Loucy (cell line): ENCODE measurements at regions not wholly inside any gene's neighbourhood (a gene's known extent, or its start where the extent isn't known, plus 50 kb on each side); places are given as distances from the start of the nearest gene placed in this dataset.

Experiments used
- H2AFZ ChIP-seq: fragments of 200-600 bp; sonication (generic); 2 replicates; pipeline ENCODE4 v1.6.0; 2016; ENCODE audit warnings: antibody characterized with exemption, mild to moderate bottlenecking, low read length, moderate library complexity
- H3F3A ChIP-seq: fragments of 200-600 bp; 2 replicates; pipeline ENCODE4 v1.6.0; 2016; ENCODE audit warnings: antibody characterized with exemption, low read depth, mild to moderate bottlenecking
- H3K27me3 ChIP-seq: fragments of 200-600 bp; sonication (generic); 2 replicates; pipeline ENCODE4 v1.6.1; 2014; ENCODE audit warnings: low read length, mild to moderate bottlenecking; ENCODE audit not compliant: insufficient read depth, poor library complexity, severe bottlenecking
- H3K36me3 ChIP-seq: fragments of 200-600 bp; sonication (generic); 2 replicates; pipeline ENCODE4 v1.6.1; 2016; ENCODE audit warnings: low read length; ENCODE audit not compliant: insufficient read depth
- H3K4me1 ChIP-seq: fragments of 200-600 bp; sonication (generic); 2 replicates; pipeline ENCODE4 v1.5.1; 2014; ENCODE audit warnings: low read length, mild to moderate bottlenecking; ENCODE audit not compliant: insufficient read depth, poor library complexity, severe bottlenecking
- H3K4me2 ChIP-seq: fragments of 200-600 bp; sonication (generic); 2 replicates; pipeline ENCODE4 v1.6.0; 2014; ENCODE audit warnings: antibody characterized with exemption, low read length, low read depth, mild to moderate bottlenecking; ENCODE audit not compliant: poor library complexity, severe bottlenecking
- H3K4me3 ChIP-seq: fragments of 200-600 bp; sonication (generic); 2 replicates; pipeline ENCODE4 v1.5.1; 2014; ENCODE audit warnings: low read length, mild to moderate bottlenecking, mixed read lengths; ENCODE audit not compliant: poor library complexity, severe bottlenecking
- H3K79me2 ChIP-seq: fragments of 200-600 bp; sonication (generic); 2 replicates; pipeline ENCODE4 v1.6.1; 2014; ENCODE audit warnings: low read length; ENCODE audit not compliant: insufficient read depth
- H3K9ac ChIP-seq: fragments of 200-600 bp; sonication (generic); 2 replicates; pipeline ENCODE4 v1.6.0; 2014; ENCODE audit warnings: mild to moderate bottlenecking, low read depth, low read length, moderate library complexity; ENCODE audit not compliant: poor library complexity, severe bottlenecking
- H3K9me2 ChIP-seq: fragments of 200-600 bp; sonication (generic); replicated peaks from 2 replicates; pipeline ENCODE4 v1.6.1; 2016; ENCODE audit warnings: low read depth, low read length, mixed read lengths
- H3K9me3 ChIP-seq: fragments of 200-600 bp; sonication (generic); 2 replicates; pipeline ENCODE4 v1.6.1; 2014; ENCODE audit warnings: mild to moderate bottlenecking, antibody characterized with exemption, low read length, low read depth; ENCODE audit not compliant: insufficient read depth
- H4K20me1 ChIP-seq: fragments of 200-600 bp; sonication (generic); 2 replicates; pipeline ENCODE4 v1.6.0; 2014; ENCODE audit warnings: antibody characterized with exemption, low read length, mild to moderate bottlenecking; ENCODE audit not compliant: insufficient read depth, poor library complexity, severe bottlenecking
- CTCF ChIP-seq: fragments of 200-600 bp; sonication (generic); conservative IDR thresholded peaks from 2 replicates; pipeline ENCODE4 v1.5.1; 2014; ENCODE audit warnings: mild to moderate bottlenecking, antibody characterized with exemption, low read length
- EZH2phosphoT487 ChIP-seq: fragments of 200-600 bp; IDR thresholded peaks from 2 replicates; pipeline ENCODE4 v1.6.1; 2018; ENCODE audit warnings: antibody characterized with exemption, mild to moderate bottlenecking, moderate library complexity, borderline replicate concordance

GRCh38 chr5:120396186-120396585, 67.9 kb upstream of the PRR16 start:
- TF ChIP-seq CTCF: no peak
- TF ChIP-seq EZH2phosphoT487: no peak
- no peaks in the 10 kb centered on the region for H3K9me3 ChIP-seq
- no peak overlapping the region for H3K4me3 ChIP-seq
- H3K36me3 ChIP-seq: no peaks in the 10 kb centered on the region
- H3K4me1 ChIP-seq: no peaks in the 10 kb centered on the region
- no peaks in the 10 kb centered on the region for H3K79me2 ChIP-seq
- H3K9ac ChIP-seq: no peak overlapping the region
- no peaks in the 10 kb centered on the region for H3F3A ChIP-seq
- H3K4me2 ChIP-seq: no peak overlapping the region
- H3K9me2 ChIP-seq: no peaks in the 10 kb centered on the region
- no peak overlapping the region for H2AFZ ChIP-seq
- no peaks in the 10 kb centered on the region for H4K20me1 ChIP-seq
- no peaks in the 10 kb centered on the region for H3K27me3 ChIP-seq

GRCh38 chr5:120400356-120400755, 63.7 kb upstream of the PRR16 start:
- Histone ChIP-seq H3K4me1 (no peaks in the 10 kb centered on the region), H3K9ac (no peak overlapping the region), H3K9me2 (no peaks in the 10 kb centered on the region), H3K4me3 (no peak overlapping the region), H3F3A (no peaks in the 10 kb centered on the region), H3K4me2 (no peak overlapping the region), H3K9me3 (no peaks in the 10 kb centered on the region), H3K36me3 (no peaks in the 10 kb centered on the region), H3K27me3 (no peaks in the 10 kb centered on the region), H4K20me1 (no peaks in the 10 kb centered on the region), H2AFZ (no peak overlapping the region), H3K79me2 (no peaks in the 10 kb centered on the region)
- no peak for TF ChIP-seq EZH2phosphoT487
- no peak for TF ChIP-seq CTCF

GRCh38 chr5:120402606-120403005, 61.5 kb upstream of the PRR16 start:
- no peak for TF ChIP-seq EZH2phosphoT487
- TF ChIP-seq CTCF: no peak
- no peak overlapping the region for H3K4me2 ChIP-seq

More at GRCh38 chr5:120402606-120403005, 61.5 kb upstream of the PRR16 start:
- Histone ChIP-seq H4K20me1 (no peaks in the 10 kb centered on the region), H3K9me3 (no peaks in the 10 kb centered on the region), H3K9me2 (no peaks in the 10 kb centered on the region), H3F3A (no peaks in the 10 kb centered on the region), H3K9ac (no peak overlapping the region), H3K4me3 (no peak overlapping the region), H2AFZ (no peak overlapping the region), H3K36me3 (no peaks in the 10 kb centered on the region), H3K79me2 (no peaks in the 10 kb centered on the region), H3K4me1 (no peaks in the 10 kb centered on the region), H3K27me3 (no peaks in the 10 kb centered on the region)
